A549 (cell line): ENCODE measurements at regions not wholly inside any gene's neighbourhood (a gene's known extent, or its start where the extent isn't known, plus 50 kb on each side); places are given as distances from the start of the nearest gene placed in this dataset.
A peak's percentile ranks its signal among the peaks of the same experiment; 100 is the strongest.

Experiments
- ATAC-seq, 2 experiments: fragments of 200-7000 bp in 1 of 2; fragments of >200 bp in 1 of 2; cut with Nextera tagmentation in 1 of 2; cut with Tn5 transposase in 1 of 2; 3 replicates each; pipeline versions ENCODE4 v1.8.0 to v1.9.1; 2018 to 2020; ENCODE audit warnings: mild to moderate bottlenecking in 1 of 2, moderate library complexity in 1 of 2
- CTCF ChIA-PET: fragments of 300-600 bp; sonication (Branson Sonifier 250); formaldehyde crosslinking; extraction: SDS; loops from one replicate; lab custom pipeline; 2021; ENCODE audit warnings: antibody characterized with exemption, inconsistent platforms; lab: Yijun Ruan, JAX
- POLR2A ChIA-PET: fragments of 350-600 bp; formaldehyde crosslinking; extraction: SDS; loops from one replicate; lab custom pipeline; 2021; ENCODE audit warnings: antibody characterized with exemption, inconsistent platforms; lab: Yijun Ruan, JAX
- DNase-seq, 2 experiments: peaks; one replicate each; pipeline versions ENCODE4 v3.0.0 to v3.0.0-alpha.2; 2011 to 2016; ENCODE audit warnings: low read depth in 1 of 2, low spot score in 1 of 2
- FAIRE-seq: peaks from 2 replicates; lab custom pipeline; 2011; peaks lifted over from hg19 to GRCh38; lab: Jason Lieb, UNC
- H3K27ac ChIP-seq, 2 experiments: fragments of >200 bp; sonication (Bioruptor Twin); formaldehyde crosslinking; 3 replicates each; pipeline ENCODE4 v1.5.1; 2016 to 2017
- H3K4me1 ChIP-seq: fragments of >200 bp; sonication (Bioruptor Twin); formaldehyde crosslinking; 3 replicates; pipeline ENCODE4 v1.6.1; 2016
- H3K4me2 ChIP-seq: fragments of >200 bp; sonication (Bioruptor Twin); formaldehyde crosslinking; 3 replicates; pipeline ENCODE4 v1.6.1; 2016
- H3K4me3 ChIP-seq: fragments of >200 bp; sonication (Bioruptor Twin); formaldehyde crosslinking; 3 replicates; pipeline ENCODE4 v1.5.1; 2016
- H3K9me3 ChIP-seq: fragments of >200 bp; sonication (Bioruptor Twin); formaldehyde crosslinking; 3 replicates; pipeline ENCODE4 v1.6.1; 2016
- CEBPB ChIP-seq, 2 experiments: fragments of >200 bp in 1 of 2; sonication (Bioruptor Twin) in 1 of 2; formaldehyde crosslinking in 1 of 2; IDR thresholded peaks; 2 replicates each; pipeline ENCODE4 v1.6.1; 2012 to 2016
- FOSB ChIP-seq: fragments of 250-450 bp; sonication (Bioruptor Pico); IDR thresholded peaks from 2 replicates; pipeline ENCODE4 v1.5.0; 2020; ENCODE audit warnings: mild to moderate bottlenecking, moderate library complexity
- FOSL2 ChIP-seq, 2 experiments: fragments of 450-650 bp in 1 of 2; fragments of >200 bp in 1 of 2; sonication (Bioruptor Twin) in 1 of 2; formaldehyde crosslinking; IDR thresholded peaks; 2 replicates each; pipeline versions ENCODE4 v1.5.0 to v1.6.1; 2016 to 2020; ENCODE audit warnings: mild to moderate bottlenecking in 1 of 2, moderate library complexity in 1 of 2
- JUNB ChIP-seq: fragments of >200 bp; sonication (Bioruptor Twin); formaldehyde crosslinking; IDR thresholded peaks from 2 replicates; pipeline ENCODE4 v1.6.1; 2016
- MAFK ChIP-seq: fragments of 450-650 bp; IDR thresholded peaks from 2 replicates; pipeline ENCODE4 v1.6.1; 2014; ENCODE audit not compliant: partially characterized antibody
- MYC ChIP-seq: IDR thresholded peaks from 2 replicates; pipeline ENCODE4 v1.6.1; 2012; ENCODE audit warnings: mild to moderate bottlenecking, inconsistent platforms, low read length, improper control_type of control experiment, borderline replicate concordance
- ZFP36 ChIP-seq: fragments of 450-650 bp; IDR thresholded peaks from 2 replicates; pipeline ENCODE4 v1.6.1; 2014; ENCODE audit warnings: borderline replicate concordance; ENCODE audit not compliant: partially characterized antibody
- ZSCAN20 ChIP-seq: fragments of 250-450 bp; sonication (Bioruptor Pico); IDR thresholded peaks from 2 replicates; pipeline ENCODE4 v1.8.0; 2022; ENCODE audit warnings: mild to moderate bottlenecking, moderate library complexity
- WGBS: methylation state at CpG from one replicate; pipeline ENCODE4 v1.1.6; 2017; ENCODE audit errors: missing lambda C conversion rate; 5-methylcytosine and 5-hydroxymethylcytosine counted together
- TF ChIP-seq, protein P1 (sequence below): fragments of 250-450 bp; sonication (Bioruptor Pico); IDR thresholded peaks from 2 replicates; pipeline ENCODE4 v1.5.0; 2021; ENCODE audit warnings: mild to moderate bottlenecking, moderate library complexity, borderline replicate concordance
- TF ChIP-seq, protein P2 (sequence below): IDR thresholded peaks from 2 replicates; pipeline ENCODE4 v1.6.1; 2012
- TF ChIP-seq, protein P3 (sequence below): fragments of 250-450 bp; sonication (Bioruptor Pico); IDR thresholded peaks from 2 replicates; pipeline ENCODE4 v1.5.0; 2020; ENCODE audit warnings: low read depth, mild to moderate bottlenecking, moderate library complexity

DNA sequence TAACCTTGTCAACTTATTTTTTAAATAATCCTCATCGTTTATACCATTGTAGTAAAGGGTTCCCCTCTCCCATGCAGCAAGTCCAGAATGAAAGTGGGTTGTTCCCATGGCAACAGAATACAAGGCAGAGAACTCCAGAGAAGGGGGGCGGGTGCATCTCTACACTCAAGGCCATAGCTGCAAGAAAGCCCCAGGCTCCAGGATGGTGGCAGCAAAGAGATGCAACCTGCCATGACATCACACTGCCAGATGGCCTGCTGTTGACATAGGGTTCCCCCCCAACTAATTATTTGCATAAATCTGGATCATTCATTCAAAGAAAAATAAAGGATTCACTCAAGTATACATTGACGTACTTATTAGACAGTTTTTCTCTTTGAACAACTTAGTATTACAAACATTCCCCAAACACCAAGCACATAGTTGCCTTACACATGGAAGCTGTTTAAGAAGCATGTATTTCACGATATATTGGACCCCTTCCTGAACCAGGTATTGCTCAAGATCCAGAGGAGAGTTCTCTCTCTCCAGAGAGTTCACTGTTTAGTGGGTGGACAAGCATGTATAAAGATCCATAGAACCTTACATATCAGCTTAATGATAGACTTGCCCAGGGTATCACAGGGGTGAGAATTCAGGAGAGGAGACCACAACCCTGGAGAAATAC lies 87.4 kb upstream of the KLF7 start:
- WGBS, result 68% methylated on average over 4 of the region's 4 CpGs
- H3K27ac ChIP-seq, result peak overlapping the region; percentile 89 to 96
- H3K4me1 ChIP-seq, result peaks cover 69% of the 10 kb centered on the region
- ATAC-seq (0 out of 6 replicates have a peak, but pooled peaks of 1 of the 2 experiments have one; percentile 4), FAIRE-seq (no peak), DNase-seq (peak in 1 of 2 experiments; percentile 32)
- peak overlapping the region; percentile 70 for H3K4me2 ChIP-seq
- no peaks in the 10 kb centered on the region for H3K9me3 ChIP-seq
- ChIA-PET CTCF (interaction anchor here (0.6 to 1.7 kb wide), 5 partner anchors 9 to 220 kb away, joined by 3 to 4 read pairs (median 3); no protein-coding TSS in a partner anchor), POLR2A (interaction anchor here (1.3 to 3.5 kb wide), 2 partner anchors 85 to 87 kb away, joined by 3 to 25 read pairs; partner anchors contain the start of gene KLF7)
- no peak overlapping the region for H3K4me3 ChIP-seq
- TF ChIP-seq ZSCAN20 (CRISPR knock-in tag), result no peak
- no peak for TF ChIP-seq MAFK
- TF ChIP-seq, protein P1, sequence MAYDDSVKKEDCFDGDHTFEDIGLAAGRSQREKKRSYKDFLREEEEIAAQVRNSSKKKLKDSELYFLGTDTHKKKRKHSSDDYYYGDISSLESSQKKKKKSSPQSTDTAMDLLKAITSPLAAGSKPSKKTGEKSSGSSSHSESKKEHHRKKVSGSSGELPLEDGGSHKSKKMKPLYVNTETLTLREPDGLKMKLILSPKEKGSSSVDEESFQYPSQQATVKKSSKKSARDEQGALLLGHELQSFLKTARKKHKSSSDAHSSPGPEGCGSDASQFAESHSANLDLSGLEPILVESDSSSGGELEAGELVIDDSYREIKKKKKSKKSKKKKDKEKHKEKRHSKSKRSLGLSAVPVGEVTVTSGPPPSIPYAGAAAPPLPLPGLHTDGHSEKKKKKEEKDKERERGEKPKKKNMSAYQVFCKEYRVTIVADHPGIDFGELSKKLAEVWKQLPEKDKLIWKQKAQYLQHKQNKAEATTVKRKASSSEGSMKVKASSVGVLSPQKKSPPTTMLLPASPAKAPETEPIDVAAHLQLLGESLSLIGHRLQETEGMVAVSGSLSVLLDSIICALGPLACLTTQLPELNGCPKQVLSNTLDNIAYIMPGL (CRISPR knock-in tag), result no peak
- TF ChIP-seq FOSB (CRISPR knock-in tag), result no peak
- no peak for TF ChIP-seq ZFP36

DNA sequence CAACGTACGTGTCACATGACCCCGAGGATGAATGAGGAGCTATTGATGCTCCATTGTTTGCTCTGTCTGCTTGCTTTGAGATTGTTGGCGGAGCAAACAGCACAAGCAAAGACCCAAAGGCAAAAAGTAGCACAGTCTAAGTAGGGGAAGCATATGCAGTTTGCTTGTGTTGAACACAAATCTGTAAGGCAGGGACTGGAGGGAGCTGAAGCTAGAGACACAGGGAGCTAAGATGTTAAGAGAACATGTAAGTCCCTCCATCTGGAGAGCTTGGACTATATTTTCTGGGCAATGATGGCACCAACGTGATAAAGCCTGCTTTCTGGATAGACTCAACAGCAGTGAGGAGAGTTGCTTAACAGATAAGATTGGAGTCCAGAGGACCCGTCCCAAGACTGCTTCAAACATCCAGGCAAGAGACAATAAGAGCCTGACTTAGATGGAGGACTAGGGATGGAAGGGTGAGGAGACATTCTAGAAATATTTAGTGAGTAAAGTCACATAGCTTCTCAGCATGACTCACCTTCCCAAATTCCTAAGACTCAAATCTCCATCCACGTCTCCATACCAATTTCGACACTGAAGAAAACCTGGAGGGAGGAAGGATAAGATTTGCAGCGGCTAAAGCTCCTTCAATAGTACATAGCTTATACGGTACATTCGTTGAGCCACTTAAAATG lies 88.1 kb upstream of the KLF7 start:
- TF ChIP-seq, protein P2, sequence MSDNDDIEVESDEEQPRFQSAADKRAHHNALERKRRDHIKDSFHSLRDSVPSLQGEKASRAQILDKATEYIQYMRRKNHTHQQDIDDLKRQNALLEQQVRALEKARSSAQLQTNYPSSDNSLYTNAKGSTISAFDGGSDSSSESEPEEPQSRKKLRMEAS, result peak; percentile 58; the same call in 1 of the 2 replicates
- TF ChIP-seq FOSL2 (IDR thresholded peaks at IDR 0.05), result 0 out of 2 replicates have a peak, but pooled peaks have one; percentile 10
- peak; percentile 90 for TF ChIP-seq FOSL2 (CRISPR knock-in tag; IDR thresholded peaks at IDR 0.05)
- peak; percentile 37; the same call in 1 of the 2 replicates for TF ChIP-seq JUNB
- TF ChIP-seq, protein P3, sequence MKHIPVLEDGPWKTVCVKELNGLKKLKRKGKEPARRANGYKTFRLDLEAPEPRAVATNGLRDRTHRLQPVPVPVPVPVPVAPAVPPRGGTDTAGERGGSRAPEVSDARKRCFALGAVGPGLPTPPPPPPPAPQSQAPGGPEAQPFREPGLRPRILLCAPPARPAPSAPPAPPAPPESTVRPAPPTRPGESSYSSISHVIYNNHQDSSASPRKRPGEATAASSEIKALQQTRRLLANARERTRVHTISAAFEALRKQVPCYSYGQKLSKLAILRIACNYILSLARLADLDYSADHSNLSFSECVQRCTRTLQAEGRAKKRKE (CRISPR knock-in tag), result no peak
- TF ChIP-seq CEBPB (IDR thresholded peaks at IDR 0.05), result peak in 1 of 2 experiments; percentile 56; a peak in 1 of 4 replicates
- ChIA-PET POLR2A (interaction anchor here (1.0 to 3.5 kb wide), 4 partner anchors 77 to 90 kb away, joined by 3 to 25 read pairs (median 3); partner anchors contain the start of gene KLF7), CTCF (interaction anchor here (1.2 to 1.4 kb wide), 2 partner anchors 11 to 219 kb away, joined by 3 to 4 read pairs; no protein-coding TSS in a partner anchor)
- FAIRE-seq (no peak), DNase-seq (peak; percentile 21 to 69), ATAC-seq (peak; percentile 3 to 44; a peak in 3 of 6 replicates)
- Histone ChIP-seq H3K27ac (peak overlapping the region; percentile 89 to 96), H3K4me3 (no peak overlapping the region), H3K9me3 (no peaks in the 10 kb centered on the region), H3K4me1 (peaks cover 73% of the 10 kb centered on the region), H3K4me2 (peak overlapping the region; percentile 70)
- WGBS, result 41% methylated on average over 11 of the region's 11 CpGs

DNA sequence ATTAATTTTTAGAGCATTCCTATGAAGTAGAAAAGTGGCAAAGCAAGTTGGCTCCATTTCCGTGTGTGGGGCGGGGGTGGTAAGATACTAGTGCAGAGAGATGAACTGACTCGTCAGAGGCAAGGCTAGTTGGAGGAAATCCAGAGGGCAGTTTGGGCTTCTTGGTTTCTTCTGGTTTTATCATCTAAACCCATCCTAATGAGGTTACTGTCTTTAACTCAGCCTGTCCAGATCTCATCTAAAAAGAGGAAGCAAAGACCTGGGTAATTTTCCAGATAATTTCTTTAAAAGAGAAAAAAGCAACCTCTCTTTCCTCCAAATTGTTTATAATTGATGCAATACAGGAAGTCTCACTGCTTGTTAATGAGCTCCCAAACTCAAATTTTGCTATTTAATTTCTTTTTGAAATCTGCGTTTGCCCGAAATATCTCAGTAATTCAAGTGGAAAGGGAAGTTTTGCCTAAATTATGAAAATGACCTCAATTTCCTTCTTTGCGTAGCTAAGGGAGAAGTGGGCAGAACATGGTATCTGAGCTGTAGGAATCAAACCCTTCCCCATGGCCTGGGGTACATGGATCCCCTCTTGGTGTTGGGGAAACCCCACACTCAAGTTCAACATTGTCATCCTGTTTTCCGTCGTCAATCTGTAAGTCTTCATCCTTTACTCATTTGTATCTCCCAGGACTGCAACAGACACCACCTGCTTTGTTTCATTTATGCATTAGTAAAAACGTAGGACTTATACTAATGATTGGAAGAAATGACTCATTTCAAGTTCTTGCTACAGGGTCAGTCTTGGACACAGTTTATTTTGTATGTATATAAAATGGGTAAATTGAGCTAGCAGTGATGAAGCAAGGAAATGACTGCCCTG lies 89.1 kb upstream of the KLF7 start:
- ChIA-PET POLR2A (interaction anchor here (1.0 to 3.5 kb wide), 4 partner anchors 76 to 91 kb away, joined by 3 to 25 read pairs (median 3); partner anchors contain the start of gene KLF7), CTCF (interaction anchor here (1.4 kb wide), 1 partner anchor 218 kb away, joined by 4 read pairs; no protein-coding TSS in a partner anchor)
- no peak for FAIRE-seq
- H3K4me1 ChIP-seq, result peaks cover 82% of the 10 kb centered on the region
- no peaks in the 10 kb centered on the region for H3K9me3 ChIP-seq
- WGBS, result 59% methylated on average over 9 of the region's 9 CpGs
- TF ChIP-seq, protein P2, result no peak
- TF ChIP-seq FOSL2 (IDR thresholded peaks at IDR 0.05), result no peak
- no peak for TF ChIP-seq FOSL2 (CRISPR knock-in tag; IDR thresholded peaks at IDR 0.05)
- TF ChIP-seq MYC, result no peak
- TF ChIP-seq, protein P3 (CRISPR knock-in tag), result no peak
- ATAC-seq, result no peak
- H3K27ac ChIP-seq, result peak overlapping the region; percentile 89 to 96
- DNase-seq, result no peak
- no peak overlapping the region for H3K4me3 ChIP-seq
- peak overlapping the region; percentile 70 for H3K4me2 ChIP-seq
